Psoas muscle (tissue), 7 donors: ENCODE measurements at regions not wholly inside any gene's neighbourhood (a gene's known extent, or its start where the extent isn't known, plus 50 kb on each side); places are given as distances from the start of the nearest gene placed in this dataset.

Experiments used
- ATAC-seq, 4 donors: fragments of 200-7000 bp; cut with Tn5 transposase; one replicate each; pipeline ENCODE4 v1.9.1; 2020; ENCODE audit warnings: moderate library complexity in 3 of 4, mild to moderate bottlenecking in 2 of 4
- DNase-seq, 2 donors: peaks; one replicate each; pipeline ENCODE4 v3.0.0-alpha.2; 2020
- H3K27ac ChIP-seq: fragments of 200-600 bp; one replicate; pipeline ENCODE4 v1.8.0; 2022
- H3K27me3 ChIP-seq, 3 donors: fragments of 200-600 bp in 1 of 3; one replicate each; pipeline versions ENCODE4 v1.6.1 to v1.8.0; 2013 to 2022; ENCODE audit warnings: low read length in 2 of 3, mild to moderate bottlenecking in 2 of 3, moderate library complexity in 1 of 3; ENCODE audit not compliant: insufficient read depth in 3 of 3
- H3K36me3 ChIP-seq, 2 donors: fragments of 200-600 bp in 1 of 2; one replicate each; pipeline versions ENCODE4 v1.6.1 to v1.8.0; 2013 to 2022; ENCODE audit warnings: low read depth in 1 of 2, mild to moderate bottlenecking in 1 of 2, moderate library complexity in 1 of 2; ENCODE audit not compliant: insufficient read depth in 1 of 2
- H3K4me1 ChIP-seq: fragments of 200-600 bp; one replicate; pipeline ENCODE4 v1.8.0; 2022
- H3K4me3 ChIP-seq: fragments of 200-600 bp; one replicate; pipeline ENCODE4 v1.8.0; 2022; ENCODE audit warnings: mild to moderate bottlenecking
- H3K9me3 ChIP-seq: fragments of 200-600 bp; one replicate; pipeline ENCODE4 v1.8.0; 2022
- CTCF ChIP-seq: fragments of 200-600 bp; IDR thresholded peaks from one replicate; pipeline ENCODE4 v1.8.0; 2022; ENCODE audit warnings: antibody characterized with exemption
- WGBS, 3 donors: extraction: QIAGEN DNeasy Blood & Tissue Kit; methylation state at CpG; one replicate each; pipeline versions ENCODE4 v1.1.6 to v1.1.7; 2013; 5-methylcytosine and 5-hydroxymethylcytosine counted together
- intact Hi-C, 2 donors: fragments of 100-400 bp; cut with DNase I; formaldehyde crosslinking; loops; one replicate each; pipeline versions ENCODE4 v1.11.0 to v1.14.2; 2022
- donor health status: healthy with polysubstance abuse.
- donor health status: DM: no; HTN: no; CAD: no; lungs with moderate emphysema.
- donor health status: Bipolar disorder and iron deficiency.
- donor health status: healthy.
- donor health status: DM: yes; HTN: yes; CAD: no.
- donor health status: DM: no; HTN: no; CAD: no.
- donor health status: DM: yes; HTN: yes; CAD: no.

GRCh38 chr12:127632461-127632860 is 634.5 kb upstream of the TMEM132C start:
- Histone ChIP-seq H3K27ac (no peak overlapping the region), H3K36me3 (no peaks in the 10 kb centered on the region), H3K9me3 (no peaks in the 10 kb centered on the region), H3K27me3 (no peaks in the 10 kb centered on the region), H3K4me1 (no peaks in the 10 kb centered on the region), H3K4me3 (no peak overlapping the region)
- DNase-seq, result no peak
- intact Hi-C loops, result no loop called here
- TF ChIP-seq CTCF, result no peak
- 74 to 82% (median 80%) methylated on average over 11 of the region's 11 CpGs for WGBS, 3 donors
- ATAC-seq, result no peak

- WGBS, 3 donors, result 89 to 94% (median 93%) methylated on average over 4 of the region's 4 CpGs
- no peaks in the 10 kb centered on the region for H3K9me3 ChIP-seq
- no peak for DNase-seq
- intact Hi-C loops, result no loop called here
- no peak overlapping the region for H3K27ac ChIP-seq
- no peaks in the 10 kb centered on the region for H3K4me1 ChIP-seq
- no peak for ATAC-seq
- H3K4me3 ChIP-seq, result no peak overlapping the region
- H3K27me3 ChIP-seq, result no peaks in the 10 kb centered on the region
- no peak for TF ChIP-seq CTCF
- H3K36me3 ChIP-seq, result no peaks in the 10 kb centered on the region
Observed at GRCh38 chr12:127635838-127636237, 631.1 kb upstream of the TMEM132C start.

- TF ChIP-seq CTCF, result no peak
- Histone ChIP-seq H3K4me1 (no peaks in the 10 kb centered on the region), H3K4me3 (no peak overlapping the region), H3K27me3 (no peaks in the 10 kb centered on the region), H3K9me3 (no peaks in the 10 kb centered on the region), H3K27ac (no peak overlapping the region), H3K36me3 (no peaks in the 10 kb centered on the region)
- DNase-seq (no peak), ATAC-seq (no peak)
- WGBS, 3 donors, result 33 to 38% (median 38%) methylated on average over 2 of the region's 2 CpGs
- intact Hi-C loops, result no loop called here
Observed at GRCh38 chr12:127636882-127637281, 630.1 kb upstream of the TMEM132C start.

DNA sequence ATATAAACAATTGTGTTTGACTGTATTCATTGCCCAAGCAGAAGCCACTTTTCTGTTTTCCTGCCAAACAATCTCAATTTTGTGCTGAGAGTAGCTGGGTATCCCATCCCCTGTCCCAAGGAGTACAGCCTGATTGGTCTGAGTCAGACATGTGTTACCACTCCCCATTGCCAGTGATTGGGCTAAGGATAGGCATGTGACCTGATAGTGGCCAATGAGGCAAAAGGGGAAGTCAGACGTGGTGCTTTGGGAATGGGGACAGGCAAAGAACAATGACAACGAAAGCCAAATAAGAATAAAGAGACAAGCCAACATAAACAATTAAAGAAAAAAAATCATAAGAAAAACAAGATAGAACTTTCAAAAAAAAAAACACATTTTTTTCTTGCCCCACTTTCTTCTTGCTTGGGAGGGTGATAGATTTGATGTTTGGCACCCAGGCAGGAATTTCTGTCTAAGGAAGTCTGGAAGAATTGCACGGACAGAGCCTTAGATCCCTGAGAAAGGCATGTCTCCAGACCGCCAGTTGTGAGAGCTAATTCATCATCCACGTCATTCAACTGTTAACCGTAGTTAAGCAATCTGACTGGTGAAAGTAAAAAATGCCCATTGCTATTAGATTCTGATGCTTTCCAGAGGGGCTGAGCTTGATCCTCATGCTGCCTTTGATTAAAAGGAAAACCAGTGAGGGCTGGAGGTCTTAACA is 626.6 kb upstream of the TMEM132C start:
- no peak for DNase-seq
- TF ChIP-seq CTCF, result no peak
- no peaks in the 10 kb centered on the region for H3K27me3 ChIP-seq
- no peaks in the 10 kb centered on the region for H3K4me1 ChIP-seq
- H3K27ac ChIP-seq, result no peak overlapping the region
- no peak for ATAC-seq
- no peaks in the 10 kb centered on the region for H3K36me3 ChIP-seq
- WGBS, 3 donors, result 28 to 40% (median 33%) methylated on average over 6 of the region's 6 CpGs
- H3K4me3 ChIP-seq, result no peak overlapping the region
- H3K9me3 ChIP-seq, result no peaks in the 10 kb centered on the region
- intact Hi-C loops, result no loop called here

- H3K27ac ChIP-seq, result no peak overlapping the region
- no peak overlapping the region for H3K4me3 ChIP-seq
- H3K27me3 ChIP-seq, result no peaks in the 10 kb centered on the region
- H3K9me3 ChIP-seq, result no peaks in the 10 kb centered on the region
- intact Hi-C loops, result no loop called here
- no peak for ATAC-seq
- no peak for TF ChIP-seq CTCF
- WGBS, 3 donors, result 82 to 93% (median 91%) methylated on average over 8 of the region's 8 CpGs
- no peaks in the 10 kb centered on the region for H3K36me3 ChIP-seq
- no peak for DNase-seq
- no peaks in the 10 kb centered on the region for H3K4me1 ChIP-seq
Observed at GRCh38 chr12:127642208-127642607, 624.8 kb upstream of the TMEM132C start.
